ENCODE measurements at regions not wholly inside any gene's neighbourhood (a gene's known extent, or its start where the extent isn't known, plus 50 kb on each side); places are given as distances from the start of the nearest gene placed in this dataset.

GRCh38 chr22:34057726-34058125, 137.4 kb upstream of the LARGE1 start:
- TF ChIP-seq, protein P1, sequence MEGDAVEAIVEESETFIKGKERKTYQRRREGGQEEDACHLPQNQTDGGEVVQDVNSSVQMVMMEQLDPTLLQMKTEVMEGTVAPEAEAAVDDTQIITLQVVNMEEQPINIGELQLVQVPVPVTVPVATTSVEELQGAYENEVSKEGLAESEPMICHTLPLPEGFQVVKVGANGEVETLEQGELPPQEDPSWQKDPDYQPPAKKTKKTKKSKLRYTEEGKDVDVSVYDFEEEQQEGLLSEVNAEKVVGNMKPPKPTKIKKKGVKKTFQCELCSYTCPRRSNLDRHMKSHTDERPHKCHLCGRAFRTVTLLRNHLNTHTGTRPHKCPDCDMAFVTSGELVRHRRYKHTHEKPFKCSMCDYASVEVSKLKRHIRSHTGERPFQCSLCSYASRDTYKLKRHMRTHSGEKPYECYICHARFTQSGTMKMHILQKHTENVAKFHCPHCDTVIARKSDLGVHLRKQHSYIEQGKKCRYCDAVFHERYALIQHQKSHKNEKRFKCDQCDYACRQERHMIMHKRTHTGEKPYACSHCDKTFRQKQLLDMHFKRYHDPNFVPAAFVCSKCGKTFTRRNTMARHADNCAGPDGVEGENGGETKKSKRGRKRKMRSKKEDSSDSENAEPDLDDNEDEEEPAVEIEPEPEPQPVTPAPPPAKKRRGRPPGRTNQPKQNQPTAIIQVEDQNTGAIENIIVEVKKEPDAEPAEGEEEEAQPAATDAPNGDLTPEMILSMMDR (IDR thresholded peaks at IDR 0.05): no peak
- TF ChIP-seq EZH2 (IDR thresholded peaks at IDR 0.05): no peak
